Left renal pelvis (tissue), 4 donors: ENCODE measurements at regions not wholly inside any gene's neighbourhood (a gene's known extent, or its start where the extent isn't known, plus 50 kb on each side); places are given as distances from the start of the nearest gene placed in this dataset.

Experiments used
- DNase-seq, 4 donors: peaks; one replicate each; pipeline ENCODE4 v3.0.0-alpha.2; 2013; ENCODE audit warnings: low read depth in 4 of 4, low spot score in 3 of 4

DNA sequence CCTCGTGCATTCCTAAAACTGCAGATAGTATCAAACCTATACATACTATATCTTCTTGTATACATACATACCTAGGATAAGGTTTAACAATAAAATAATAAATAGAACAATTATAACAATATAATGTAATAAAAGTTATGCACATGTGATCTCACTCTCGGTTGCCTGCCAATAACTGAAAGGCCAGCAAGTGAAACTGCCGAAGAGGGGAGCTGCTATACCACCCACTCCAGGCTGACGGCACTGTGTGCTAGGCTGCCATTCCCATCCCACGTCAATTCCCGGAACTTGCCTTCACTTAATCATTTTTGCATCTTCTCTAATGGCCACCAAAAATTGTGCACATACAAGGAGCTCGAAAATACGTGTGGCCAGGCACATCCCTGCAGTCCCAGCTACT lies 451.1 kb upstream of the FAT1 start:
- no peak for DNase-seq

DNA sequence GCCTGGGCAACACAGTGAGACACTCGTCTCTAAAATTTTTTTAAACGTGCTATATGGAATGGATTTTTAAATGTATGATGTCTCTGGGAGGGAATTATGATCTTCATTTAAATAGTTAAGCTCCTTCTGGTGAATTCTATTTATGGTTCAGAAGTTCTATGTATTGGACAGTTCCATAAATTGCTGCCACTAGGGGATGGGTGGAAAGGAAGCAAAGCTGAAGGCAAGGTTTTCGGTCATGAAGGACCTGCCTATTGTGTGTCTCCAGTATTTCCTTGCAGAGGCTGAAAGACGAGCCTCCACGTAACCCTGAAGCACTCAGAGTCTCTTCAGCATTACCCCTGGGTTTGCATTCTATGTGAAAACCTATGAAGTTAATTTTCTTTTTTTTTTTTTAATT lies 451.5 kb upstream of the FAT1 start:
- DNase-seq, result no peak

DNA sequence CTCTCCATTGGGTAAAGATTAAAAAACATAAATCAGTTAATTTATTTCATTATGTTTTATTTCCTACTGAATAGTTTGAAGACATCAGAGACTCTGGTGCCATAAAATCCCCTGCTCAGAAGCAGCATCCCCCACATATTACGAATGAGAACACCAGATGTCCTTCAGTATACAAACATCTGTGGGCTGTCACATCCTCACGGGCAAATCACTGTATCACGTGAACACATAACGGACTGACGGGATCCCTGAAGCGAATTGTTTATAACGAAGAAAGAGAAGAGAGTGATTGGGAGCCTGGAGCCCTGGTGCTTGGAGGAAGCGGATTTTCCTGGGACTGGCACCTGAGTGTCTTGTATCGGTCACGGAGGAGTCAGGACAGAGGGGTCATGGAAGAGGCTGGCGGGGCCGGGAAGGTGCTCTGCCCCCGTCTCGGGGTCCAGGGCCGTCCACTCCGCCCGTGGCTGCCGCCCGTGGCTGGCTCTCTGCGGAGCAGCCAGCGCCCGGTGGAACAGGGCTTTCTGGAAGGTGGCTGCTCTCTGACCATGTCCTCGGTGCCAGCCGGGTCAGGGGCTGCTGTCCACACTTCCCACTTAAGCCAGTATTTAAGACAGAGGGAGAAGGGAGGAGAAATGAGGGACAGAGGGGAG lies 452.7 kb upstream of the FAT1 start:
- DNase-seq, result peak in 1 of 4 donors; percentile 35

DNA sequence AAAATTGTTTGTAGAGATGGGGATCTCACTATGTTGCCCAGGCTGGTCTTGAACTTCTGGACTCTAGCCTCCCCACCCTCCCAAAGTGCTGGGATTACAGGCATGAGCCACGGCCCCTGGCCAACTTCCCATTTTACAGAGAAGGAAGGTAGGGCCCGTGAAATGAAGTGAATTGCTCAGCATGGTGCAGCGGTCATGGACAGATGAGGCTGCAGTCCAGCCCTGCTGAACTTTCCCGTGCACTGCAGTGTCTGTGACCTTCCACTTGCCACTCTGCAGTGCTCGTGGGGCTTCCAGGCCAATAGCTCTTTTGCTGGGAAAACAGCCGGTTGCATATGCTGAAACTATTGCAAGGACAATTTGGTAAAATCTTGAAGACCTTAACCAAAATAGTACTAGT lies 454.4 kb upstream of the FAT1 start:
- no peak for DNase-seq

DNA sequence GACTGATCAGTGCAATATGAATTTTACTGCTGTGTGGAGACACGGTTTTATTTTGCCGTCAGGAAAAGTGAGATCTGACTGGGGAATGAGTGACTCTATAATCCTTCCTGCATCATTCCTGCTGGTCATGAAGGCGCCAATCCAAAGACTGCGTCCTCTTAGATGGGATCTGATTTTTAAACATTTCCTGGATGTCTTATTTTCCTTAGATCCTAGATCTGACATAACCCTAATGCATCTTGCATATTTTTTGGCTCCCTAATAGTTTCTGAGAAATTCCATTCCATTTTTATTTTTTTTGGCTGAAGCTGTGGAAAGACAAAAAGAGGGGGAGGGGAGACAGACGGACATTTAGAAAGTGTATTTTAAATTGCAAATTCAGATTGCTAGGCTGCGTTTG lies 454.9 kb upstream of the FAT1 start:
- DNase-seq, result no peak

DNA sequence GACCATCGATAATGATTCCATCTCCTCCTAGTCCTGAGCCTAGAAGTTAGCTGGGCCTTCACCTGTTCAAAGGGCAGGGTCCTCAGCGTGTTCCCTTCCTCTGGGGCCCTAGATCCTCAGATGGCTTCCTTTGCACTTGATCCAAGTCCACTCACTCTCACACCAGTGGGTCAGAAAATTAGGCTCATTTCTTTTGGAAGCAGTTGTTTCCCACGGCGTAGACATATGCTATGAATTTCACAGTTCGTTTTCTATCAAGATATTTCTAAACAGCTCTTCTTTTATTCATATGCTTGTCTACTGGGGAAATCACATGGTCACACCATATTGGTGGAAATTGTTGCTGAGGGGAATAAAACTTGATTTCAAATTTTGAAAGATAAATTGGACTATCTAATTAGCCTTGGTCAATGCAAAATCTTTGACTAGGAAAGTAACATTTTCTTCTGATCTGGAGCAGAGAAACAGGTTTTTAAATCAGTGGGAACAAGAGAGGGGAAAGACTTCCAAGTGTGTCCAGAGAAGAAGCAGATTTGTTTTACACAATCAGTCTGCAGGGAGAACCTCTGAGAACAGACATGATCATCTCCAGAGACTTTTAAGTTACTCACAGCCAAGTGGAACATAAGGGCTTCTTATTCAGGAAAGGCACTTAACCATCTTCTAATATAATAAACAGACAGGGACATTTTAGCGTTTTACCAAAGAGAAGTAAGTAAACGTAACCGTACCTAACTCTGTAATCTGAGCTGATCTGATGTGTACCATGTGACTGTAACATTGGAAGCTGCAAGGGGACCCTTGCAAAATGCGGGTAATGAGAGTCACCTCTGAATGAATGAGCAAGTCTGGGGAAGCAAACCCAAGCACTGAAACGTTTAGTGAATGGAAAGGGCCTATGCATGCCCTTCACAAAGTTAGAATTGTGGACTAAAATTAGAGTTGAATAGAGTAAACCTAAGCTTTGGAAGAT lies 455.7 kb upstream of the FAT1 start:
- DNase-seq, result no peak

DNA sequence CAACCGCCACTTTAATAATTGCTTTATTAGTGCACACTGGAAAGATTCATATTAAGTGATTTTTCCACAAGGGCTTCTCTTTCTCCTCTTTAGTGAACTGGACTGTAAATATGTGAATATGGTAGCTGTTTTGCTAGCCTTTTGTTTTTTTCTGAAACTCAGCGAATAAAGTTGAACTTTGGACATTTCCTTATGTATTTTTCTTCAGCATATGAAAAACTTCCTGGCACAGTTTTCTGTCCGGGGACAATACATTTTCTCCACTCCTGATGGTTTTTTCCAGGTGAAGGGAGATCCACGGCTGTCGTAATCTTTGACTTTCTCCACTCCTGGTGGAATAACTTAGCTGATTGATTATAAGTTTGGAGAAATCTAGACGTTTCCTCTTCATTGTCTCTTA lies 457.4 kb upstream of the FAT1 start:
- no peak for DNase-seq

DNA sequence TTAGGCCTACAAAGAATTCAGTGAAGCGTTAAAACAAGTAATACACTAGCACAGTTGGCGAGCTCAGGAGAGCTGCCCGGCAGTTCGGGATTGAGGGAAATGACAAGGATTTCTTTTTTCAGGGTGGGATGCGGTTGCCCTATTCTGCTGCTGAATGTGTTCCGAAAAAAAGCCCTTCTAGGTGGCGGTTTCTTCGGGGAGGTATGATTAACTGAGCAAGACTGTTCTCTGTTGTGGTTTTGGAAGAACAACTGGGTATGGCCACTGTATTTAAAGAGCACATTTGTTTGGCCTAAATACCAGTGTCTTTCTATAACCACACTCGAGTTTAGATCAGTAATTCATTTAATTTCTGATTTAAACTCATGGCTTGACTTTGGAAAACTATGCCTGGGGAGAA lies 459.7 kb upstream of the FAT1 start:
- no peak for DNase-seq

DNA sequence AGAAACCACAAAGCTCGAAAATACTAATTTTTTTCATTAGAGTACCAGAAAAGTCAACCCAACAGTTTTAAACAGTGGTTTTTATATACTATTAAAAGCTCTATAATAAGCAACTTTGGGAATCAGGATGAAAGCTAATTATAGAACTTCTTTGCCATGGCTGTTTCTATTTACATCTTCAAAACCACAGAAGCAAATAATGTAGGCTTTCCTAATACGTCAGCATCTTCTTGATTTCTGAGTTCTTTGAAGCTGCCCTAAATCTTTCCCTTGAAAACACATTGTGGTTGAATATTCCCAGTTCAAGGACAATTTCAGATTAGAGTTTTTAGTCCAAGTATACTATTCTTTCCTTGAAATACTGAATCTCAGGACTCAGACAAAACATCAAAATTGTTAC lies 460.2 kb upstream of the FAT1 start:
- DNase-seq, result no peak

DNA sequence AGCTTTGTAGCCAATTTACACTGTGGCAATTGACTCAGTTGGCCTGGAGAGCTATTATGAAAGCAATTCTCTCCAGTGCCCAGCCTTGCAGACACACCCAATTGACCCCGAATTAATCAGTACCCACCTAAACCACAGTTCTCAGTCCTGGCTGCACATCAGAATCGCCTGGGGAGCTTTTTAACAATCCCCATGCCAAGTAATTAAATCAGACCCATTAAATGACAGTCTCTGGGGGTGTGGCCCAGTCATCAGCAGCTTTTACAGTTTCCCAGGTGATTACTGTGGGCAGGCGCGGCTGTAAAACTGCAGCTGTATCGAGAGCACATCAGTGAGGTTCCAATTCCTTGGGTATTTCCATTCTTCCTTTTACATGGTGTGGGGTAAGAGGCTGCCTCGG lies 460.9 kb upstream of the FAT1 start:
- no peak for DNase-seq

DNA sequence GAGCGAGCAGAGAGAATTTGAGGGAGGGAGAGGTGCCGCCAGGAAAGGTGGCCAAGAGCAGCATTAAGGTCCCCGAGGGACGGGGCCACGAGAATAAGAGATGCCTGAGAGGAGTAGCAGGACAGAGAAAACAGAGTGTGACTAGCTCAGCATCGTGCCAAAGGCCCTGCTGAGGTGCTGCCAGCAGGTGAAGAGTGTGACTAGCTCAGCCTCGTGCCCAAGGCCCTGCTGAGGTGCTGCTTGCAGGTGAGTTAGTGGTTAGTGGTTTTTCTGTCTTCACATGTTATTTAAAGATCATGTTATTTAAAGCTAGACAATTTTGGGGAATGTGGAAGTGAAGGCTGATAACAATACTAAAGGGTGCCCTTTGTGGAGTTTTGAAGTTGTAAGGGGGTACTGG lies 464.5 kb upstream of the FAT1 start:
- no peak for DNase-seq

DNA sequence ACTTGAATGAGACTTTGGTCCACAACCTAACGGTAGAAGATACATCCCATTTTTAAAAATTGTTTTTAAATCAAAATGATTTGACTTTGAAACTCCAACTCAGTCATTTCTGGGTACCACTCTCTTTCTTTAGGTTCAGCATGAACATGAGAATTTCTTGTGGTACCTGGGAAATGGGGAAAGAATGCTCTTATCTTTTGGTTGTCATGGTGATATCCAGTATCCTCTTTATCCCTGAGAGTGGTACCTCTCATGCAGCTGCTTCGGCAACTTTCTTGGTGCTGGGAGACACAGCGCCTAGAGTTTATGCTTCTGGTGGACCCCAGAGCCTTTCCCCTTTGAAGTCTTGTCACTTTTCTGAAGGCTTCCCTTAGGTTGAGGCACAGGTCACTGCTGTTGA lies 465.1 kb upstream of the FAT1 start:
- no peak for DNase-seq

DNA sequence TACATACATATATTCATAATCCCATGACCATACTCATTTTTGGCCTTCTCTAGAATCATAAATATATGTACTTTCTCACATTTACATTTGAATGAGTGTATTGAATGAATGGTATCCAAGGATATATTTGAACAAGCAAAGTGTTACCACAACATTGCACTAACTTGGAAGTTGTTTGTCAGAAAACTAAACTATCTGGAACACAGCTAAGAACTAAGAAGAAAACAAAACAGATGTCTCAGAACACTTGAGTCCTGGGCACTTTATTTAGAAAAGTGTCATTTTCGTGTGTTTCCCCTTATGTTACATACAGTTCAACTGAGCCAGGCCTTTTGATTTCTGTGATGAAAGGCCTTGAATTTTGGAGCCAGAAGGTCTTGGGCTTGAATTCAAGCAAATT lies 466.7 kb upstream of the FAT1 start:
- DNase-seq, result no peak

DNA sequence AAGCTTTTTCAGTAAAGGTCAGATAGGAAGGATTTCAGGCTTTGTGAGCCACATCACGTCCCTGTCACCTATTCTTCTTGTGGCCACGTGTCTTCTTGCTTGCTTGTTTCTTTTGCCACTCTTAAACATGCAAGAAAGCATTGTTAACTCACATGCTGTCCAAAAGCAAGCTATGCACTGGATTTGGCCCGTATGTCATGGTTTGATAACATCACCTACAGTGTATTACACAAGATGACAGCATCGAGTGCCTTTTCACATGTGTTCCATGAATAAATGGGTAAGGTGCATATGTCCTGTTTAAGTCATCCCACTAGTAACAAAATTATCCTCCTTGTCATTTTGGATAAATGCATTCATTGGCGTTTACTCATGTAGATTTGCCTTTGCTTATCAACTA lies 468.0 kb upstream of the FAT1 start:
- no peak for DNase-seq

DNA sequence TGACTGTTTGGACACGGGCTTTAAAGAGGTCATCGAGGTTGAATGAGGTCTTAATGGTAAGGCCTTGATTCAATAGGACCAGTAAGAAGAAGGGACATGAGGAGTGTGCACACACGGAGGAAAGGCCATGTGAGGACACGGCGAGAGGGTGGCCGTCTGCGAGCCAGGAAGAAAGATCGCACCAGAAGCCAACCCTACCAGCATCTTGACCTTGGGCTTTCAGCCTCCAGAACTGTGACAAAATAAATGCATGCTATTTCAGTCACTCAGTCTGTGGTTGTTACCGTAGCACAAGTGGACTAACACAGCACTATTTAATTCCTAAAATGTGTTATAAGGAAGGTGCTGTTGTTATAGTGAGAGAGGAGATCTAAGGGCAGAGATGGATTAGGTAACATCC lies 468.6 kb upstream of the FAT1 start:
- no peak for DNase-seq

DNA sequence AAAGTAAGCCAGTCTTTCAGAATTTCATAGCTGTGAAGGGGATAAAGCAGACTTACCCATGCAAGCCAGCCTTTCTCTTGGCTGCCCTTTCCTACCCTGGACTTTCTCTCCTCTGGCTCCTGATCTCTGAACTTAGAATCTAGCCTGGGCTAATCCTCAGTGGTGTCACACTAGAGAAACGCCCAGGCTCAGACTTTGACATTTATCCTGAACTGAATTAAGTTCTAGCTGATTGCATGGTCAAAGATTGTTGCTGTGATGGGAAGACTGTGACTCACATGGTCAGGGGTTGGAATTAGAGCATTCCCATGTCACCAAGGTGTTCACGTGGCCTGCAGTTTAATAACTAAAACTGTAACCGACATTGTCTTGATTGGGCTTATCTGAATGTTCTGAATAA lies 469.5 kb upstream of the FAT1 start:
- no peak for DNase-seq

DNA sequence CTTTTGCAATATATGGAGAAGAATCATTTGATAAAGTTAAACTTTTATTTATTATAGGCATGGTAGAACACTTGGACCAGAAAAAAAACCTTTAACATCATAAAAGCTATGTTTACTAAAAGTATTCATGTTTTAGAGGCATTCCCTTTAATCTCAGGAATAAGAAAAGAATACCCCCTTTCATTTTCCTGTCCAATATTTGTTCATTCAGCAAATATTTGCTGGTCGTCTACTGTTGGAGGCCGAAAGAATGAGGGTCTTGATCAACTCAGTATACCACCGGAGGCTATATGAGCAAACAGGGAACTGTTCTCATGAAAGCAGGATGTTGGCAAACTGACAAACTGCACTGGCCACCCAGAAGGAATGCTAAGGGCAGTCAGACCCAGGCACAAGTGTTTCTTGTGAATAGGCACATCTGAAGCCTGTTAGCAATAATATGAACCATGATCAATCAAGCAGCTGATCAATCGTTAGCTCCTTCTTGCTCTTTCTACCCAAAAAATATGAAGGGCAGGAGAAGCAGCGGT lies 480.8 kb upstream of the FAT1 start:
- no peak for DNase-seq

DNA sequence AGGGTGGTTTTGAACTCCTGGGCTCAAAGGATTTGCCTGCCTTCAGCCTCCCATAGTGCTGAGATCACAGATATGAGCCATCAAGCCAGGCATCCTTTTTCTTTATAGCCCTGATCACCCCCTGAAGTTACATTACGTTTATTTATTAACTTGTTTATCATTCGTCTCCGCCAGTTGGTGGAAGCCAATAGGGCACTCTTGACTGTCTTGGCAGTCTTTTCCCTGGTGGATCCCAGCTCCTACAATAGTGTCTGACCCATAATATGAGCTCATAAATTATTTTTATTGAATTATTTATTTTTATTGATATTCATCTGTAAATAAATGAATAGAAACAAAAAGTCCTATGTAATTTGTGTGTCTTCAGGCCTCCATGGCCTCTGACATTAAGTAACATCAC lies 484.3 kb upstream of the FAT1 start:
- no peak for DNase-seq

DNA sequence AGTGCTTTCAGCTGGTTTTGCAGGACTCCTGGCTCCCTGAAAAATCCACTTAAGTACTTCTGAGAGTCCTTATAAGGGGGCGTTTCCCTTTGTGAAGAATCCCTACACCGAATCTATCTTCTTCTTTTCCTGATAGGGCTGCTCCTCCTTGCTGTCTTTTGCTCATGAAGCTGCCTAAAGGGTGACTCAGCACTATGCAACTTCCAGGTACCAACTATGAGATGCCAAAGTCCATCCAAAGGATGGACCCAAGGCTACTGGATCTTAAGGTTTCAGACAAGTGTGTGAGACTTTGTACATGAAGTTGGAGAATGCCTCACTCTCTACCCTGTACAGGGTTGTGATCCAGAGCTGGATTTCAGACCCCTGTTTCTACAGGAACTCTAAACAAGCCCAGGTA lies 485.0 kb upstream of the FAT1 start:
- no peak for DNase-seq

DNA sequence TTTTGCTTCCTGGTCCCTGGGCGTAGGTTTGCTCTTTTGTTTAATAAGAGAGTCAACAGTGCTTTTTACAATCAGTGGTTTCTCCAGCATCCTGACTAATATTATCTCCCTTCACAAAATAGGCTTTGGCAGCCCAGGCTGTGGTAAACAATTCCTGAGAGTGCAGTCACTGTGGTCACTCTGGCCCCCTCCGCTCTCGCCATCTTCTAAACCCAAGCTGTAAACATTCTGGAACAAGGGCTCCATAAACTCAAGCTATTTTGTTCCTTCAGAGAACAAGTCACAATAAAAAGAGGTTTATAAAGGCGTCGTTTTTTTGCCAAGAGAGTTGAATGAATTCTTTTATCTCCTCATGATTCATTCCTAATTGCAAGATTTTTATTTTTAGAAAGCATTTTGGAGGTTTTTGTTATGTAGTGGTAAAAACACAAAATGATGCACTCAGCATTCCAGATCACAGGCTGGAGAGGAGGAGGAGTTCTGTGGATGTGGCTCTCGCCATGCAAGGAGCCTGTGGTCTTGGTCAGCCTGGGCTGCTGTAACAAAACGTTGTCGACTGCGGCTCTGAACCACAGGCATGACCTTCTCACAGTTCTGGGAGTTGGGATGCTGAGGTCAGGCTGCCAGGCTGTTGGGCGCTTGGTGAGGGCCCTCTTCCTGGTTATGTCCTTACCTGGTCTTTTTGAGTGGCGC lies 486.4 kb upstream of the FAT1 start:
- no peak for DNase-seq

DNA sequence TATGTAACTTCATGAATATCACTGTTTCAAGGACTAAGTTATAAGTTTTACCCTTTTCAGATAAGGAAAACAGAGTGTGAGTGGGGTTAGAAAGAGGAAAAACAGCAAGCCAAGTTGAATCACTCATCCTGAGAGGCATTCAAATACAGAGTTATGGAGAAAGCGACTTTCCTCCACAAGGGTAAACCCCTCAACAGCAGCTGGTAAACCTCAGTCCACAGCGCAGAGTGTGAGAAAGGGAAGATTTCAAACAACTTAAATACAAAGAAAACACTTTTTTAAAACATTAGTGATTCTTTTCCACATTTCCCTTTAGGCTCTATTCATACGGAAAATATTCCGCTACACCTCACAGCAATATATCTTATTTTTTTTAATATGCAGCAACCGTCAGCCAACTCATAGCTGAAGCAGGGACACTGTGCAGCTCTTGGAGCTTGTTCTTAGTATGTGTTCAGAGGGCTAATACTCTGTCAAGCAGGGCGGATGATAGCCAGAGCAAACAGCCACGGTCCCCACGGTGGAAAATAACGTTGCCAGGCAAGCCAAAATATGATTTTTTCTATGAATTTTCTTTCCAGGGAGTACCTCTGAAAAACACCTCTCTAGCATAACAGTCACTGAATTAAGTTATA lies 488.9 kb upstream of the FAT1 start:
- DNase-seq, result no peak
